GF-D8 (cell line): ENCODE measurements at regions not wholly inside any gene's neighbourhood (a gene's known extent, or its start where the extent isn't known, plus 50 kb on each side); places are given as distances from the start of the nearest gene placed in this dataset.

ENCODE experiments used
- DNase-seq: peaks from one replicate; lab custom pipeline; 2025; lab: John Stamatoyannopoulos, UW

DNA sequence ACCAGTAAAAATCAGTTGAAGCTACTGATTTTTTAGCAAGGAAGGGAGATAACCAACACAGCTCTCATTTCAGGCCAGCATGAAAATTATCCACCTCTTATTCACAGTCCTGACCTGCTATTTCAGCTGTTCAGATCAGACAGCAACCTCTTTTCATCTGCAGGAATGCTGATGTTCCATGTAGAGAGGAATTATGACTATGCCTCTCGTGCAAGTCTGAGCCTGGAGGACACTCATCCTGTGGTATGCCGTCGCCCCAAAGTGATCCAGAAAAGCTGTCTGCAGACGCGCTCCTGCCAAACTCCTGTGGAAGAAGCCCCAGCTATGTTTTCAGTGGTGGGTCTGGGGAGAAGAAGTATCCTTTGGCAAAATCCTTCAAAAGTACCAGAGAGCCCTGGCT is 563.5 kb upstream of the SLITRK1 start:
- no peak for DNase-seq

DNA sequence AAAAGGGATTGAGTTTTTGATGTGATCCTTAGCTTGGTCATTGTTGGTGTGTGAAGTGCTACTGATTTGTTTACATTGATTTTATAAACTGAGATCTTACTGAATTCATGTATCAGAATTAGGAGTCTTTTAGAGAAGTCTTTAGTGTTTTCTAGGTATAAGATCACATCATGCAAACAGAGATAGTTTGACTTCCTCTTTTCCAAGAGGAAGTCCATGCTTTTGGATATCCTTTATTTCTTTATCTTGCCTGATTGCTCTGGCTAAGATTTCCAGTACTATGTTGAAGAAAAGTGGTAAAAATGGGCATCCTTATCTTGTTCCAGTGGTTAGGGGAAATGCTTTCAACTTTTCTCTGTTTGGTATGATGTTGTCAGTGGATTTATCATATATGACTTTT is 561.2 kb upstream of the SLITRK1 start:
- no peak for DNase-seq

DNA sequence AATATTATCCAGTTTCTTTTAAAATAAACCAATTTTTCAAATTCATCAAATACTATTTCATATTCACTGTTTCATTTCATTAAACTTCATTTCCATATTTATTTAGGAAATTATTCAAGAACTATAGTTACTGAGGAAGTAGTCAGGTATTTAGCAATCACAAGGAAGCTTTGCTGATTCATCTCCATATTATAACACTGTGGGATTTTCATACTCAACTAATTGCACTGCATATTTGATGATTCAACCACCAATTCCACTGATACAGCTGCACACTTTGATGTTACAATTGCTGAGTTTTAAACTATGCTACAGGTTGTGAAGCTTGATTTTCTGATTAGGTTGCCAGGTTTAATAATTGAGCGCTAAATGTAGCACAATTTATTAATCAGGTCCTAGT is 556.8 kb upstream of the SLITRK1 start:
- no peak for DNase-seq

DNA sequence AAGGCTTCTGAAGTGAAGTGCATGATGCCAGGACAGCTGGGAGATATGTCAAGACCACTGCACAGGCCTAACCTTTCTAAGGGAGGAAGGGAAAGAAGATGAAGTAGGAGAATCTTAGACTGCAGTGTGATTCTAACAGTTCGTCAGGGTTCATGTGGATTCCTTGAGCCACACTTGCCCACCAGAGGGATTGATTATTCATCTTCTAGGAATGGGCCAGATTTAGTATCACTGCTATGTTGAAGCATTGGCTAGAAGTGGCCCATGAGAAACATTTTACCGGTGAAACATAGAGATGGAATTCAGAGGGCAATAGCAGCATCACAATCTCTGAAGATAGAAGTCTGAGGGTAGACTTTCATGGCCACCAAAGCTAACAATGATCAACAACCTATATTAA is 550.8 kb upstream of the SLITRK1 start:
- no peak for DNase-seq

DNA sequence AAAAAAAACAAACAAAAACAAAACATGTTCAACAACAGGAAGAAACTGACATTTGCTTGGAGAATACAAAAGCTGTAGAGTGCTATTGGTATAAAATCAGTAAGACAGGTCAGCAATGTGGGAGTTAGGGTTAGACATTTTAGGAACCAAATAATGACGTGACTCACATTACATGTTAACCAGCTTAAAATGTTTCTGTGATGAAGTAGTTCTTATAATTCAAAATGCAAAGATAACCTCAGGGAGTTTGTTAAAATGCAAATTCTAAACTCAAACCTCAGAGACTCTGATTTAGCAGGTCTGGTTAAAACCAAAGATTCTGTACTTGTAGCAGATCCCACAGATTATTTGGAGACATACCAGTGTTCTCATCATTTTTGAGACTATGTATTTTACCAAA is 549.4 kb upstream of the SLITRK1 start:
- no peak for DNase-seq

DNA sequence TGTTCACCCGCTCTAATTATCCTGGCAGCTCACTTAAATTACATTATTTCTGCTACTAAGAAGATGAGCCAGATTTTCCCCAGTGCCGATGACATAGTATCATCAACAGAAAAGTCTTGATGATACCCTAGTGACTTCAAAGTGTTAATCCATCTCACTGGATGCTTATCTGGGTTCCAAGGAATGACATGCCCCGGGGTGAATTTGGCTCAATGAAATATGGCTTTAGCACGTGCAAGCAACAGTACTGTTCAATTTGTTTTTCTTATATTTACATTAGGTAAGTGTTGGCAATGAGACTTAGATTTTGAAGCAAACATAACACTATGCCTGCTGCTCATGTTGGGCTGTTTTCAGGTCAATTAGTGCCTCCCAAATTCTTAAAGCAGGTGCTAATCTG is 548.2 kb upstream of the SLITRK1 start:
- DNase-seq: no peak

DNA sequence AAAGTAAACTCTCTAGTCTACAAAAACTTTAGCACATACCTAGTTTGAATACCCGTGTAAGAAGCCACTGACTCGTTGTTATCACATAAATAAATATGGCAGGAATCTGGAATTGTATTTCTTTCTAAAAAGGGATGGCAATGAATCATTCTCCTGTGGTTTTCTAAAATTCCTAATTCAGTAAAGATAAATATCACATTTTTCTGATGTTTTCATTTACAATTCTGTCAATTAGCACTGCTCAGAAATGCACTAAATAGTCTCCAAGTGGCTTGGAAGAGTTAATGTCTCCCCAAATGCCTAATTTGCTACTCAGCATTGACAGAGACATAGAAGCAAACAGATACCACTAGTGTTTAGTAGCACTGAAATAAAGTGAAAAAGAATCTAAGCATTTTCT is 547.7 kb upstream of the SLITRK1 start:
- no peak for DNase-seq

DNA sequence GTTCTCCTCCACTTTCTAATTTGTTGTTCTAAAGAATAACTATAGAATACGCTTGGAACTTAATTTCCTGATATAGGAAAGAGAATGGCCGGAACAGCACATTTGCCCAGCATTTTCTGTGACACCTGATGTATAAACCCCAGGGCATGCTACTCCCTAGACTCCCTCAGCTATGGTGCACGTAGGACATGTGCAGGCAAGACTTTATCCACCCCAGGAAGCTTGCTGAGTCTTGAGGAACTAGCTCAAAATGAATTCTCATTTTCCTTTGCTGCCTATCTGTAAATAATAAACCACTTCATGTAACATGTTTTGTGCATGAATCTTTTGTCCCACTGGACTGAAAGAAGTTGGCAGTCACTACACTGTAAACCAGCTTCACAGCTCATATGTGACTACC is 535.8 kb upstream of the SLITRK1 start:
- DNase-seq: no peak

DNA sequence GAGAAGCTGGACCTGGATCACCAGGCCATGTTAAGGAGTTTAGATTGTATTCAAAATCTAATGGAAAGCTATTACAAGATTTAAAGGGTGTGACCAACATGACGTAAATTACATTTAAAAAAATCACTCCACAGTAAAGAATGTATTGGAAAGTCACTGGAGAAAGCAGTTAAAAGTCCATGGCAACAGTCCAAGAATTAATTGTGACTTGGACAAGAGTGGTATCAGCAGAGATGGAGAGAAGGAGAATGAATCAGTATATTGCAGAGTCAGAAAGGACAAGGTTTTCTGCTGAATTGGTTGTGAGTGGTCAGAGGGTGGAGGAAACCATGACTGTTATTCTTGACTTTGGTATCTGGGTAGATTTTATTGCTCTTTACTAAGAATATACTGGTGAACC is 535.1 kb upstream of the SLITRK1 start:
- no peak for DNase-seq

DNA sequence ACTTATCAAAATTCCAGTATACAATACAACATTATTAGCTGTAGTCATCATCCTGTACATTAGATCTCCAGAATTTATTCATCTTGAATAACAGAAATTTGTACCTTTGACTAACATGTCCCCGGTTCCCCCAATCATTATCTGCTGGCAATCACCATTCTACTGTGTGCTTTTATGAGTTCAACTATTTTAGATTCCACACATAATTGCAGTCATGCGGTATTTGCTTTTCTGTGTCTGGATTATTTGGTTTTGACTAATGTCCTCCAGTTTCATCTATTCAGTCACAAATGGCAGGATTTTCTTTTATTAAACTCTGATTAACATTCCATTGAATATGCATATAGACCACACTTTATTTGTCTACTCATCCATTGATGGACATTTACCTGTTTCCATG is 530.7 kb upstream of the SLITRK1 start:
- no peak for DNase-seq

DNA sequence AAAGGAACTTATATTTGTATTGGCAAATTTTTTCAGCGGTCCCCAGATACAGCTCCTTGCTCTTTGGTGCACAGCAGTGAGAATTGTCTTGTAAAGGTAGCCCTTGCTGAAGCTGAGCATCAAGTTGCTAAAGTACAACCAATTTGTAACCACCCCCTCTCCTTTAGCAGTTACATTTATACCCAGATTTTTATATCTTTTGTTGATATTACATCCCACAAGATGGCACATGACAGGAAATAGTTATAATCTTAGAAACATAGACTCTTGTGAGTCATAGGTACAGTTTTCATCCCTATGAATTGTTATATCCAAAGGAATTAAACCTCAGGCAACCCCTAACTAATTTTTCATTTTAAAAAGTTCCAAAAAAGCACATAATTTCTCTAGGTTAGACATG is 523.0 kb upstream of the SLITRK1 start:
- DNase-seq: no peak

DNA sequence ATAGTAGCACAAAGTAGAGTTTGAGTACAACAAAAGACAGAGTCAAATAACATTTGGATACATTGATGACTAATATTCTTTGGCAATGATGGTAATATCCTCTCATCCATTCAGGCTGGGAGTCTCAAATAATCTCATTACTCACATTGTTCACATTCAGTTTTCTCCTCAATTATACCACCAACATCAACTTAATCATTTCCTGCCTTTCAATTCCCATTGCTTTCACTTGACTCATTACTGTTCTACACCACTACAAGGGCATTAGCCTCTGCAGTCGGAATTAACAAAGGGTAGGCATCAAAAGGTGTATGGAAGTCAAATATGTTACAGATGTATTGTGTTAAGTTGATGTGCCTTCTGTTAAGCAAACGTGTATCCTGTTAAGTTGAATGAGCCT is 518.4 kb upstream of the SLITRK1 start:
- DNase-seq: no peak

DNA sequence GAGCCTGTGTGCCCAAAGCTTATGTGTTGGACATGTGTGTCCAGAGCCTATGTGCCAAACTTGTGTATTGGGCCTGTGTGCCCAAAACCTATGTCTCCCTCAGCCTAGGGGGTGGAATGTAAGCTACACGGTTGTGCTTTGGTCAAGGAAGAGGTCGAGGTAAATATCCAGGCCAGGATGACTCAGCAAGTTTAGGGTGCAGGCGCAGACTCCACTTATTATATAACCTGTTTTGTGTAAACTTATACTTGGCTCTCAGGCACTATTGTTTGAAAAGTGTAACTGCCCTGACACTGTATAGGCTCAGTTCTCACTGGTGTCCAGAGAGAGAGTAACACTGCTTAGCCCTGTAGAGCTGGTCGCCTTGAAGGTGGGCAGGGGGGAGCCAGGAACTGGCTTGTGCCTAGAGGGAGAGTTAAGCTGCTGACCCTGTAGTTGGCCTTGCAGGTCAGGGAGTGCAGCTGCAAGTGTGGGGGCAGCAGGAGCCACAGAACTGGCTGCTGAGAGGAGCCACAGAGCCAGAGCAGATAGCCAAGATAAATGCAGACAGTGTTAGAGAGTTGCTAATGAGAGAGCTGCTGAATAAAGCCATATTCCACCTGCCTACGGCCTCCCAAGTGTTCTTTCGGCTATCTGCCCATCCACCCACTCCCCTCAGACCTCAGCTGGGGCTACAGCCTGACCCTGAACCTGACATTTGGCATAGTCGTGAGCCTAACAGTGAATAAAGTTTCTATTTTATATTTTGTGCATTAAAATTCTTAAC is 517.2 kb upstream of the SLITRK1 start:
- DNase-seq: no peak

DNA sequence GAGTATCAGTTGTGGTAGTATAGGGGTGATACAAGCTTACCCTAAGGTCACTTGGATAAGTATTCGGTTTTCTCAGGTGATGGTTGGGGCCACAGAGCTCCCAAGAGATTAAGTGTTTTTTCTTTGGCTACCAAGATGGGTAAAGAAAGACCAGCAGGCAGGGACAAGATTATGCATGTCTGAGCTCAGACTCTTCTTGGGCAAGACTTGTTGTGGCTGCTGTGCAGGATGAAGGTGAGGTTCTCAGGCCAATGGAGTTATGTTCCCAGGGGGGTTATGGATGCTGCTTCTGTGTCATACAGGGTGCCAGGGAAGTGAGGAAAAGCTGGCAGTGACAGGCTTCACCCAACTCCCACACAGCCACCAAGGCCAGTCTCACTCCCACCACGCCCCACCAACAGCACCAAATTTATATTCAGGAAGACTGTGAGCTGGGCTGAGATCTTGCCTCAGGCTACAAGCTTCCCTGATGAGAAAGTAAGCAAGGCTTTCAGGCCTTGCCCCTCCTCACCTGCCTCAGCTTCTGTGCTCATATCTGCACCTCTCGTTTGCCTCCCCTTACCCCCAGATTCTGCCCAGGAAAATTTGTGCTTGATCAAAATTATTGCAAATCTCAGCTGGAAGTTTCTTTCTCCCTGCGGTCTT is 511.8 kb upstream of the SLITRK1 start:
- DNase-seq: no peak

DNA sequence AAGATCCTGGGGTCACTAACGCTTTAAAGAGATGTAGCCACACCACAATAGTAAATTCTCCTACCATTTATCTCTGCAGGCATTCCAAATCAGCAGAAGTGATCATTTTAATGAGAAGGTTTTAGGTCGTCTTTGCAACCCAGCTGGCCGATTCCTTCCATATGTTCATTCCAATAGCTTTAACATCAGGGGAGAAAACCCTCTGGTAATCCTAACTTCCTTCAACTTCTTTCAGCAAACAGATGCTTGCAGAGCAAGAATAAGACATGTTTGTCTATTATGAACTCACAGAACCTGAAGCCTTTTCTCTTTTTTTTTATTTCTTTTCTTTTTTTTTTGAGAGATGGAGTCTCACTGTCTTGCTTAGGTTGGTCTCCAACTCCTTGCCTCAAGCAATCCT is 498.6 kb upstream of the SLITRK1 start:
- no peak for DNase-seq

DNA sequence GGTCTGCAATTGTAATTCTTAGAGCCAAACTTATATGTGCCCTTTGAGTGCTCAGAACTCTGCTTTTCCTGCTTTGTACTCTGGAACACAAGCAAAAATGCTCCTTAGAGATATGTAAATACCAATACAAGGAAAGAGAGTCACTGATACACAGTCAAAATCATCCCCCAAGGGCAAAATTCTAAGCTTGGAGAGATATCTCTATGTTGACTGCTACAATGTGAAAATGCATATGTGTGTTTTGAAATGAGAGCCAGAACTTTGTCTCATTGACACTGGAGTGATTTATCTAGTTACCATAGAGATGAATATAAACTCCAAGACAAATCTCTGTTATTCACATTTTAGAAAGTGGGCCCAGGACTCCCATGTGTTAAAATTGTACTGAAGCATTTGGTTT is 494.8 kb upstream of the SLITRK1 start:
- no peak for DNase-seq

DNA sequence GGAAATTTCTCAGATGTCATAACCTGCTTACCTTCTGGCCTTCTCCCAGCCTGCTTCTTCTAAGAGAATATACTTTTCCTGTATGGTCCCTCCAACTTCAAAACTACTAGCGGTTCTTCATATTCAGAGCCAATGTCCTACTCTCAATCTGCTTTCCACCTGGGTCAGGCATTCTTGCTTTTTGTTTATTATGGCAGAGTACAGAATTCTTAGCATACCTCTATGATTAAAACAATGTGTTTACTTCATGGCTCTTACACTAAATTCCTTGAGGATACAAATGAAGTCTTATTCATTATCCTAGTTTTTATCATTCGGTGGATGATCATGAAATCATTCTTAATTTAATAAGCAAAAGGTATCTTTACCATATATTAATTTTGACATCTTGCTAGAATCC is 484.2 kb upstream of the SLITRK1 start:
- no peak for DNase-seq

DNA sequence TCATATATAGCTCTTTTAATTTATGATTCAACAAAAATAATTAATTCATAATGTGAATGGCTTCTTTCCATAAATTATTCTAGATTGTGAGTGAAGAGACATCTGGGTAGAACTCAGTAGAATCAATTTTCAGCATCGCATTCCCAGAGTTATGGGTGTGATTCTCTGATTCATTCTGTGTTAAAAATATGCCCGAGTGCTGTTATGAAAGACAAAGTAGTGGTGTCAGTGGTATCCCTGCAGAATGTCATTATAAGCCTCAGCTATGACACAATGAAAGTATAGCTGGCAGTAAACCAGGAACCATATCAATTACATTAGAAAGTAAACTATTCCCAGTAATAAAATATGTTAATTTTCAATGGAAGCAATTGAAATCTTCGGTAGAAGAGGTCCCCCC is 480.5 kb upstream of the SLITRK1 start:
- DNase-seq: no peak

DNA sequence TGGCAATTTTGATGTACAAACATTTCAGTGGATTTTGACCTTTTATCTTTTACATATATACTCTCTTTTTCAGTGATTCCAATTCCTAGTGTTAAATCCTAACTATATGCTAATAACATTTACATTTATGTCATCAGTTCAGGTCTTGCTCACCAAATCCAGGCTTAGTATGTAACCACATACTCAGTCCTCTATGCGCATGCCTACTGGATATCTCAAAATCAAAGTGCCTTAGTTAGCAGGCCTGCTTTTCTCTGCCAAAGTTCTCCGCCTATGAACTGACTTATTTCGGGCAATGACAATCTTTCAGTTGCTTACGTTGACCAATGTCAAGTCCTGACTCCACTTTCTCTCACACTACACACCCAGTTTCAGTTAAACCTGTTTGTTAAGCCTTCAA is 478.5 kb upstream of the SLITRK1 start:
- no peak for DNase-seq

DNA sequence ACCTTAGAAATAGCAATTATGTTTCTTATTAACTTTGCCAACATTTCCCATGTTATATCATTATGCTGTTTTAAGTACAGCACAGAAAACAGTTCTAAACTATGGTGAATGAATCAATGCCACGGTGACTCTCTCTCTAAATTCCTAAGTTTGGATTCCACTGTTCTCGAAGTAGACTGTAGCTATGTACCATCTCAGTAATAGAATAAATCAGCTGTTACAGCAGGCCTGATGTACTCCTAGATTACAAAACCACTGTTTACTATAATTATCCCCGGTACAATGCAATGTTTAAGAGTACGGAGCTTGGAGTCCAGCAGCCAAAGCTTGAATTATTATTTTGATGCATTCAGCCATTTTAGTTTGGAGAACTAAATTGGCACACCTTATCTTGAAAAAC is 476.3 kb upstream of the SLITRK1 start:
- DNase-seq: no peak

DNA sequence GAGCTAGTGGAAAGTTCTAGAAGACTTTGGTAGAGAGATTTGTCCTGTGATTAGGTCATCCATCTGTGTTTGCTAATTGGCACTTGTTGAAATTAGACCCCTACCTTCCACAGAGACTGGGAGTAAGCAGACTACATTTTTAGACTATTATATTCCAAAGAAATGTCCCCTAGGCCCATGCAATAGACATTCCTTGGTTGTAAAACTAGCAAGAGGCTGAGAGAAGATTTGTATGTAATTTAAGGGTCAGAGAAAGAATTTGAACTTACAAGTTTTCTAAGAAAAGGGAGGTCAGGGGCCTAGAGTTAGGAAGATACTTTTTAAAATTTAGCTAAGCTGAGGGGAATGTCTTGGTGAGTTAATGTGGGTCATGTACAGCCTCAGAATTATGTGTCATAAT is 470.7 kb upstream of the SLITRK1 start:
- DNase-seq: no peak

DNA sequence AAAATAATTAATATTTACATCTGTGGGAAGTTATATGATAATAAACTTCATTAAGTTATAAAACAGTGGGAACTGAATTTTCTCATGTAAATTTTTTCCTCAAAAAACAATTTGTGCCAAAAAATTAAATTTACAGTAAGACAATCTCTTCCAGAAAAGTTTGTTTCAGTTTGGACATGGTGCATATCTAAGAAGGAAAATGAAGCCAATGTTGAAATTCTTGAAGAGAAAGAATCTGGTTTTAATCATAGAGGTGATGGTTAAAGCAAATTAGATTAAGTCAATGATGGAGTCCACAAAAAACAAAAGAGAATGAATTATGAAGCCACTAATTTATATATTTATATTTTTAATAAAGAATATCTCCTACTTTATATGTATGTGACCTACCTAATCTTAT is 457.2 kb upstream of the SLITRK1 start:
- no peak for DNase-seq

DNA sequence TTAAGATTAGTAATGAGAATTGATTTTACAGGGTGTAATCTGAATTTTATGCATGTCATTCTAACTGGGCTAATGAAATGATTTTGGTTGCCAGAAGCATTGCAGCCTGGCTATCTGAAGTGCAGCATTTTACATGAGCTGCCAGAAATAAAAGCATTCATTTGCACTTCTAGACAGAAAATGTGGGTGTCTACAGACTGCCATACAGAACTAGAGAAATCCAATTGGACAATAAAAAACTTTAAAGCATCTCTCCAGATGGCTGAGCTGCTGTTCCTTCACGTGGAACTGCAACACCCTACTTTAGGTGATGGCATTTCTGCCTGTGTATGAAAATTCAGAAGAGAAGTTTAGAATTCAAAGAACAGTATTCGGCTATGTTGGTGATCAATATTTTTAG is 450.1 kb upstream of the SLITRK1 start:
- DNase-seq: no peak

DNA sequence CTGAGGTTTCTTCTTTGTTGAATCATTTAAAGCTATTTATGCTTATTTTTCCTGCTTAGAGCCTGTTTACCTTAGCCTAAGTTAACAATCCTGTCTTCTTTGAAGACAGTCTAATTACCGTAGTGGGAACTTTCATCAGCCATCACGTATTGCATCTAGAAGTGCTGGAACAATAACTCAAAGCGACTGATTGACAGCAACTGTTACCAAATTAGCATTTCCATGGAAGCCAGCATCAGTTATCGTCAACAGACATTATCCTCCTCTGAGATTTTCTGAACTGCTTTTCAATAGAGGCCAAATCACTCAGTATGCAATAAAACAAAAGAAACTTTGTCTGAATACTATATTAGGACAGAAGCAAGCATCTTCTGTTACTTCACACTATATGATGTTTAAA is 433.3 kb upstream of the SLITRK1 start:
- DNase-seq: no peak
